ENCODE measurements at regions not wholly inside any gene's neighbourhood (a gene's known extent, or its start where the extent isn't known, plus 50 kb on each side); places are given as distances from the start of the nearest gene placed in this dataset.
"Not testable (repeated sequence)": the region's sequence is repeated elsewhere in the genome, so short reads cannot be mapped to it uniquely, and the experiment has no call there.

DNA sequence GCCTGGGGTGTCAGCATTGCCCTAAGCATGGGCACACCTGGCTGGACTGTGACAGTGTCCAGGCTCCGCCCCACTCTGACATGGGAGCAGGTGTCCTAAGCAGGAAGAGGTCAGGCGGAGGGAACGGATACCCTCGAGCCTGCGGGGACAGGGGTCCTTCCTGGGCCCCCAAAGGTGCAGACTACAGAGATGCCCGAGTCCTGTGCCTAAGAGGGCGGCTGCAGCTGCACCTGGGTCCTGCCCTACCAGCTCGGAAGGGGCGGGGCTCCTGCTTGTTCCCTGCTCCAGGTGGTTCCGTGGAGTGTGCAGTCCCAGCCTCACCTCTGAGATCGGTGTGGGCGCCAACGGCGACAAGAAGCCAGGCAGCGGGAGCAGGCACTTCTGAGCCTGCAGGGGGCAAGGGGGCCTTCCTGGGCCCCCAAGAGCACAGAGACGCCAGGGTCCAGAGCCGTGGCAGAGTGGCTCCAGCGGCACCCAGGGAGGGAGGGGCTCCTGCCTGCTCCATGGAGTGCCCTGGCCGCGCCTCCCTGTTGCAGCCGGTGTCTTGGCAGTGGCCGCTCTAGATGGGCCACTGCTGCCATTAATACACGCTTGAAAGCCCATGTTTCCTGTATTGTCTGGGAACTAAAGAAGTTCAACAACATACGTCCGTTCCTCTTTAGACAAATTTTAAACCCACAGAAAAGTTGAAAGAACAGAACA lies 64.5 kb upstream of the CACNA2D1 start:
- DNase-seq (ENCODE audit: low read depth) = no peak
- no peak overlapping the region for H3K4me3 ChIP-seq (ENCODE audit: low read depth, low read length)

GRCh38 chr7:82507365-82507975 lies 63.9 kb upstream of the CACNA2D1 start:
- DNase-seq (ENCODE audit: low read depth) = no peak
- H3K4me3 ChIP-seq (ENCODE audit: low read depth, low read length) = no peak overlapping the region

- DNase-seq (ENCODE audit: low read depth) = no peak
- no peak overlapping the region for H3K4me3 ChIP-seq (ENCODE audit: low read depth, low read length)
Observed at GRCh38 chr7:82506702-82507101, 63.1 kb upstream of the CACNA2D1 start.

DNA sequence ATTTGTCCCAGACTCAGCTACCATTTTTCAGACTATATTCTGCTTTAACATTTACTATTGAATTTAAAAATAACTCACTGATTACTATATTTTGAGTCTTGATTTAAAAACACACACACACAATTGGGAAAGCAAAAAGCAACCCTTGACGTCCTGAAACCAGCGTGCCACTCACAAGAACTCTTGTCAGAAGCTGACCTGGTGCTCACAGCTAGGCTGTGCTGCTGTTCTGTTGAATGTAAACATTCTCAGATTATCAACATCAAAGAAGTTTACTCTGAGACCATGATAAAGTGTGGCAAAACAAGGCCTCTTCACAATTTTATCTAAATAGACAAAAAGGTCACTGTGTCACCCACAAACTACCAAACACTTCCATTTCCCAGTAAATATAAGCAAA lies 62.6 kb upstream of the CACNA2D1 start:
- DNase-seq (ENCODE audit: low read depth) = no peak
- no peak overlapping the region for H3K4me3 ChIP-seq (ENCODE audit: low read depth, low read length)

- DNase-seq (ENCODE audit: low read depth) = no peak
Observed at GRCh38 chr7:82501346-82501745, 57.8 kb upstream of the CACNA2D1 start.

GRCh38 chr7:82499546-82499945 lies 56.0 kb upstream of the CACNA2D1 start:
- not testable (repeated sequence) for DNase-seq (ENCODE audit: low read depth)

More at GRCh38 chr7:82501346-82501745, 57.8 kb upstream of the CACNA2D1 start:
- no peak overlapping the region for H3K4me3 ChIP-seq (ENCODE audit: low read depth, low read length)

GRCh38 chr7:82494420-82494819 lies 50.8 kb upstream of the CACNA2D1 start:
- DNase-seq (ENCODE audit: low read depth) = no peak
- H3K4me3 ChIP-seq (ENCODE audit: low read depth, low read length) = no peak overlapping the region

More at GRCh38 chr7:82499546-82499945, 56.0 kb upstream of the CACNA2D1 start:
- H3K4me3 ChIP-seq (ENCODE audit: low read depth, low read length) = not testable (repeated sequence)
